Right atrium auricular region (tissue), 2 donors: ENCODE measurements at regions not wholly inside any gene's neighbourhood (a gene's known extent, or its start where the extent isn't known, plus 50 kb on each side); places are given as distances from the start of the nearest gene placed in this dataset.

Source experiments
- DNase-seq: peaks from one replicate; pipeline ENCODE4 v3.0.0-alpha.2; 2019; ENCODE audit warnings: low spot score
- H3K27ac ChIP-seq, 2 donors: fragments of 200-600 bp; sonication (generic); 1 replicate in 1 of 2; 2 replicates in 1 of 2; pipeline ENCODE4 v1.5.1; 2016 to 2019
- H3K27me3 ChIP-seq, 2 donors: fragments of 200-600 bp; sonication (generic); one replicate each; pipeline versions ENCODE4 v1.5.1 to v1.6.0; 2017 to 2019
- H3K36me3 ChIP-seq: fragments of 200-600 bp; sonication (generic); one replicate; pipeline ENCODE4 v1.5.1; 2016
- H3K4me1 ChIP-seq, 2 donors: fragments of 200-600 bp; sonication (generic); one replicate each; pipeline versions ENCODE4 v1.5.1 to v1.6.0; 2017 to 2019
- H3K4me3 ChIP-seq, 2 donors: fragments of 200-600 bp; sonication (generic); 1 replicate in 1 of 2; 2 replicates in 1 of 2; pipeline ENCODE4 v1.5.1; 2017 to 2019; ENCODE audit warnings: mild to moderate bottlenecking in 1 of 2, moderate library complexity in 1 of 2
- H3K9me3 ChIP-seq, 2 donors: fragments of 200-600 bp; sonication (generic); one replicate each; pipeline ENCODE4 v1.5.1; 2019
- TF ChIP-seq, protein P1 (sequence below), 2 donors: fragments of 200-600 bp; sonication (generic); IDR thresholded peaks; one replicate each; pipeline ENCODE4 v1.5.1; 2019; ENCODE audit warnings: antibody characterized with exemption in 2 of 2

DNA sequence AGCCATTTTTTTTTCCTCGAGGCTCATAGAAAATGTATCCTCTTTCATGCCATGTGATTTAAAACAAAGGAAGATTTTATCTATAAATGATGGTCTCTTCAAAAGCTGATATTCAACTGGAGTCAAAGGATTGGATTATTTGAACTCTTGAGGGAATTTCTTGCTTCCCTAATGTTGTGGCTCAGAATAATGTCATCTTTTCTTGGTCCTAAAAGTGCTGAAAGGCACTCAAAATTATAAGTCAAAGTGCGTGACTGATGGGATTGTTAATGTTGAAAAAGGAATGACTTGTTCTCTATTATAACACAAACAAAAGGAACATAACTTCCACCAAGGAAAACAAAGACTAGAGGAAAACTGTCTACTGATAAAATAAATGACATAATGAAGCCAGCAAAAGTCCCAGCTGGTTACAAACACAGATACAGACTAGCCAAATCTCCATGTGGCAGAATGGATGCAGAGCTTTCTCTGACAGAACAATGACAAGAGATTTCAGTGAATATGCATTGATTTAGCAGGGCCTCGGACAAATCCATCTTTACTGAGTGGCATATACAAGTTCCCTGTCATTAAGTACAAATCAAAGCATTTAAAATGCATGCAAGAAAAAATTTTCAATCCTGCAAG is 552.6 kb downstream of the GBA3 start:
- no peaks in the 10 kb centered on the region for H3K27me3 ChIP-seq
- no peak overlapping the region for H3K27ac ChIP-seq
- H3K9me3 ChIP-seq: no peaks in the 10 kb centered on the region
- TF ChIP-seq, protein P1, sequence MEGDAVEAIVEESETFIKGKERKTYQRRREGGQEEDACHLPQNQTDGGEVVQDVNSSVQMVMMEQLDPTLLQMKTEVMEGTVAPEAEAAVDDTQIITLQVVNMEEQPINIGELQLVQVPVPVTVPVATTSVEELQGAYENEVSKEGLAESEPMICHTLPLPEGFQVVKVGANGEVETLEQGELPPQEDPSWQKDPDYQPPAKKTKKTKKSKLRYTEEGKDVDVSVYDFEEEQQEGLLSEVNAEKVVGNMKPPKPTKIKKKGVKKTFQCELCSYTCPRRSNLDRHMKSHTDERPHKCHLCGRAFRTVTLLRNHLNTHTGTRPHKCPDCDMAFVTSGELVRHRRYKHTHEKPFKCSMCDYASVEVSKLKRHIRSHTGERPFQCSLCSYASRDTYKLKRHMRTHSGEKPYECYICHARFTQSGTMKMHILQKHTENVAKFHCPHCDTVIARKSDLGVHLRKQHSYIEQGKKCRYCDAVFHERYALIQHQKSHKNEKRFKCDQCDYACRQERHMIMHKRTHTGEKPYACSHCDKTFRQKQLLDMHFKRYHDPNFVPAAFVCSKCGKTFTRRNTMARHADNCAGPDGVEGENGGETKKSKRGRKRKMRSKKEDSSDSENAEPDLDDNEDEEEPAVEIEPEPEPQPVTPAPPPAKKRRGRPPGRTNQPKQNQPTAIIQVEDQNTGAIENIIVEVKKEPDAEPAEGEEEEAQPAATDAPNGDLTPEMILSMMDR (IDR thresholded peaks at IDR 0.05): no peak
- DNase-seq: no peak
- no peaks in the 10 kb centered on the region for H3K36me3 ChIP-seq
- no peak overlapping the region for H3K4me3 ChIP-seq
- H3K4me1 ChIP-seq: no peaks in the 10 kb centered on the region

DNA sequence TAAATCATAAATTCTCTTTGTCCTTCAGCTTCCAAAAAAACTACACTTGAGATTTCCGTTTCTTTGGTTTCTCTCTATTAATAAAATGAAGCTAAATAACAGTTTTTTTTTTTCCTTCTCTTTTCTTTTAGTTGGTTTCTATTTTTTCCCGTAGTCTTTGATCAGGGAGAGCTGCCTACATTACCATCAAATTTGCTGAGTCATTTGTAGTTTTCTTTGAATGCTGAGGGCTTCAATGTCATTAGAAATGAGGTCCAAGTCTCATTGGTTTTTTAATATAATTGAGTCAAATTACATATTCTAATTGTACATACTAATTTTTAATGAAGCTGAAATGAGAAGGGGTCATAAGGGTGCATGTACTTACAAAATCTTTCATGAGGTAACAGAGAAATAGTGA is 550.2 kb downstream of the GBA3 start:
- H3K27ac ChIP-seq: no peak overlapping the region
- TF ChIP-seq, protein P1 (IDR thresholded peaks at IDR 0.05): no peak
- no peaks in the 10 kb centered on the region for H3K9me3 ChIP-seq
- no peaks in the 10 kb centered on the region for H3K36me3 ChIP-seq
- no peak for DNase-seq
- no peak overlapping the region for H3K4me3 ChIP-seq
- H3K27me3 ChIP-seq: no peaks in the 10 kb centered on the region
- no peaks in the 10 kb centered on the region for H3K4me1 ChIP-seq

DNA sequence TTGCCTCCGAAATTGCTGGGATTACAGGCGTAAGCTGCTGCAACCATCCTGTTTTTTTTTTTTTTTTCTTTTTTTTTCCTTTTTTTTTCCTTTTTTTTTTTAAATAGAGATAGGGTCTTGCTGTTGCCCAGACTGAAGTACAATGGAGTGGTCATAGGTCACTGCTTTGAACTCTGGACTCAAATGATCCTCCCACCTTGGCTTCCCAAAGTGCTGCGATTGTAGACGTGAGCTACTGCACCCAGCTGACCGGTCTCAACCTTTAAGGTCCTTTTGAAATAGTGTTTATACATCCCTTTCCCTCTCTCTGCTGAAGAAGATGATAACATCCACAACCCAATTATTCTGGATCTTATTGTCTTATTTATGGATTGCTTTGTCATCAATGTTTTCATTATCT is 548.7 kb downstream of the GBA3 start:
- no peak for DNase-seq
- H3K9me3 ChIP-seq: no peaks in the 10 kb centered on the region
- no peaks in the 10 kb centered on the region for H3K4me1 ChIP-seq
- H3K27me3 ChIP-seq: no peaks in the 10 kb centered on the region
- H3K4me3 ChIP-seq: no peak overlapping the region
- no peaks in the 10 kb centered on the region for H3K36me3 ChIP-seq
- TF ChIP-seq, protein P1 (IDR thresholded peaks at IDR 0.05): no peak
- H3K27ac ChIP-seq: no peak overlapping the region

DNA sequence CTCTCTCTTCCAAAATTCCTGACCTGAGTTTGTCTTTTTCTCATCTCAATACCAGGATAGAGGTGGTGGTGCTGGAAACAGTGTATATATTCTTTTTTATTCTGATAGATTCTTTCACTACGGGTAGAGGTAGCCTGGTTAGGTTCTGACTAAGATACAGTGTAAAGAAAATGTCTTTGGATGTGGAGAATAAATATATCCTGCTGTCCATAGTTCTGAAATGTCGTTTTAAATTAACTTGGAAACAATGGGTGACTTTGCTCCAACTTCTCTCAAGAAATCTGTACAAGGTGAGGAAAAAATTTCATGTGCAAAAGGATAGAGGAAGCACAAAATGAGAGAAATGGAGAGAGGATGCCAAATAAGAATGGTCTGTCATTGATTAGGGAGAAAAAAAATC is 546.1 kb downstream of the GBA3 start:
- Histone ChIP-seq H3K27me3 (no peaks in the 10 kb centered on the region), H3K9me3 (no peaks in the 10 kb centered on the region), H3K4me1 (peaks cover 0 to 7% of the 10 kb centered on the region in 2 donors), H3K27ac (no peak overlapping the region), H3K36me3 (no peaks in the 10 kb centered on the region), H3K4me3 (no peak overlapping the region)
- no peak for DNase-seq
- TF ChIP-seq, protein P1 (IDR thresholded peaks at IDR 0.05): no peak

DNA sequence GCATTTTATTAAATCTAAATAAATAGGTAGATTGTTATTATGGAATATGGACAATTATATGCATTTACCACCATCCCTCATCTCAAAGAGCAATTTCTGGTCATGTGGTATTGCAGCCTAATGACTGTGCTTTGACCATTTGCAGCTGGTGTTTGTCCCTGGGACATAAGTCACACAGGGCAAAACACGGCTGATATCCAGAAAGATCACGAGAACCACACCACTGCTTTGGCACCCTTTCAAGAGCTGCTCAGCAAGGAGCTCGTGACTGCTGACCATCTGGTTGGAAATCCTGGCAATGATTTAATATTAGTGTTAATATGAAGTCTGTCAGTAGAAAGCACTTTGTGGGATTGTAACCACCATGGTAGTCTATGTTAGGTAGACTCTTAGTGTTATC is 545.0 kb downstream of the GBA3 start:
- no peak overlapping the region for H3K4me3 ChIP-seq
- peaks cover 0 to 7% of the 10 kb centered on the region in 2 donors for H3K4me1 ChIP-seq
- no peak for DNase-seq
- no peaks in the 10 kb centered on the region for H3K27me3 ChIP-seq
- H3K36me3 ChIP-seq: no peaks in the 10 kb centered on the region
- H3K9me3 ChIP-seq: no peaks in the 10 kb centered on the region
- H3K27ac ChIP-seq: peak overlapping the region; percentile 10 to 21
- TF ChIP-seq, protein P1 (IDR thresholded peaks at IDR 0.05): no peak
